Left ventricle myocardium inferior (tissue), 1 donor: ENCODE measurements at regions not wholly inside any gene's neighbourhood (a gene's known extent, or its start where the extent isn't known, plus 50 kb on each side); places are given as distances from the start of the nearest gene placed in this dataset.

ENCODE experiments used
- DNase-seq: peaks from one replicate; pipeline ENCODE4 v3.0.0-alpha.2; 2020
- H3K27ac ChIP-seq: fragments of 200-600 bp; replicated peaks from 2 replicates; pipeline ENCODE4 v1.8.0; 2021
- H3K27me3 ChIP-seq: fragments of 200-600 bp; 2 replicates; pipeline ENCODE4 v1.8.0; 2021; ENCODE audit warnings: low read depth
- H3K36me3 ChIP-seq: fragments of 200-600 bp; 2 replicates; pipeline ENCODE4 v1.8.0; 2021
- H3K4me1 ChIP-seq: fragments of 200-600 bp; 2 replicates; pipeline ENCODE4 v1.8.0; 2021
- H3K4me3 ChIP-seq: fragments of 200-600 bp; 2 replicates; pipeline ENCODE4 v1.8.0; 2021; ENCODE audit warnings: mild to moderate bottlenecking, moderate library complexity
- H3K9me3 ChIP-seq: fragments of 200-600 bp; replicated peaks from 2 replicates; pipeline ENCODE4 v1.8.0; 2021
- intact Hi-C: fragments of 100-400 bp; cut with micrococcal nuclease; formaldehyde crosslinking; loops from one replicate; pipeline ENCODE4 v1.11.0; 2022
- TF ChIP-seq, protein P1 (sequence below): fragments of 200-600 bp; IDR thresholded peaks from 2 replicates; pipeline ENCODE4 v1.8.0; 2021; ENCODE audit warnings: antibody characterized with exemption, mild to moderate bottlenecking, borderline replicate concordance
- donor health status: DM: no; HTN: yes; CAD: no; lungs with severe emphysema.

DNA sequence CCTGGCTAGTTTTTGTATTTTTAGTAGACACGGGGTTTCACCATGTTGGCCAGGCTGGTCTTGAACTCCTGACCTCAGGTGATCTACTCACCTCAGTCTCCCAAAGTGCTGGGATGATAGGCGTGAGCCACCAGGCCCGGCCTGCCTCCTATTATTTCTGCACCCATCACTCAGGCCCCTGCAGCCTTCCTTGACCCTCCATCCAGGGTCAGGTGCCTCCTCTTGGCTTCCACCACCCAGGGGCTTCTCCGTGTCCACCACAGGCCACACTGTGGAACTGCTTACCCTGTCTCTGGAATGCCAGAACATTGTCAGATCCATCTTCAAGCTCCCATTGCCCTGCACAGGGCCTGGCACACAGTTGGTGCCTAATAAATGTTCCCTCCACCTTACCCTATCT is 75.4 kb upstream of the RTL6 start:
- intact Hi-C loops: no loop called here

DNA sequence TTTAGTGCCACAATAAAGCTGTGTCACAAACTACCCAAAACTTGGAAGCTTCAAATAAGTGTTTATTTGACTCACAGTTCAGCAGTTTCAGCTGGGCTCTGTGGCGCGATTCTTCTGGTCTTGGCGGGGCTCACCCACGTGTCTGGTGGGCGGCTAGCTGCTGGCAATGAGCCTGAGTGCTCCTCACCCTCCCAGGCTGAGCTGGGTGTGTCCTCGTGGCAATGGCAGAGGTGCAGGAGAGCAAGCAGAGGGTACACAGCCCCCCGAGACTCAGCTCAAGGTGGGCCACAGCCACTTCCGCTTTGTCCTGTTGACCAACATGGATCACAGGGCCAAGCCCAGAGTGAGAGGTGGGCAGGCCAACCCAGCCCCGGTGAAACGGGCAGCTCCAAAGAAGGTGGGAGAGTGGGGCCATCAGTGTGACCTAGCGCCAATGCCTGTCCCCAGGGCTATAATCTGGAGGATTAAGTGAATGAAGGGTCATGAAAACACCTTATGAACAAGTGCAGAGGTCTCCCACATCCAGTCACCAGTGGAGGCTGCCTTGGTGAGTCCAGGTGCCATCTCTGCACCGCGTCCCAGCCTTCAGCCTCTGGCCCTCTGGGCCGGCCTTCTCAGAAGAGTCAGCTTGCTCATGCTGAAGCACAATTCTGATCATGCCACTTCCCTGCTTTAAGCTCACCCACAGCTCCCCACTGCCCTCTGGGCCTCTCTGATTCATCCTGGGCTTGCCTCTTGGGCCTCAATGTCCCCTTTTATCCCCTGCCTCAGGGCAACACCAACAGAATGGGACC is 74.6 kb upstream of the RTL6 start:
- DNase-seq: no peak
- Histone ChIP-seq H3K36me3 (no peaks in the 10 kb centered on the region), H3K9me3 (peaks cover 9% of the 10 kb centered on the region), H3K4me1 (peaks cover 25% of the 10 kb centered on the region), H3K27ac (no peak overlapping the region), H3K27me3 (peaks cover 24% of the 10 kb centered on the region), H3K4me3 (no peak overlapping the region)
- TF ChIP-seq, protein P1, sequence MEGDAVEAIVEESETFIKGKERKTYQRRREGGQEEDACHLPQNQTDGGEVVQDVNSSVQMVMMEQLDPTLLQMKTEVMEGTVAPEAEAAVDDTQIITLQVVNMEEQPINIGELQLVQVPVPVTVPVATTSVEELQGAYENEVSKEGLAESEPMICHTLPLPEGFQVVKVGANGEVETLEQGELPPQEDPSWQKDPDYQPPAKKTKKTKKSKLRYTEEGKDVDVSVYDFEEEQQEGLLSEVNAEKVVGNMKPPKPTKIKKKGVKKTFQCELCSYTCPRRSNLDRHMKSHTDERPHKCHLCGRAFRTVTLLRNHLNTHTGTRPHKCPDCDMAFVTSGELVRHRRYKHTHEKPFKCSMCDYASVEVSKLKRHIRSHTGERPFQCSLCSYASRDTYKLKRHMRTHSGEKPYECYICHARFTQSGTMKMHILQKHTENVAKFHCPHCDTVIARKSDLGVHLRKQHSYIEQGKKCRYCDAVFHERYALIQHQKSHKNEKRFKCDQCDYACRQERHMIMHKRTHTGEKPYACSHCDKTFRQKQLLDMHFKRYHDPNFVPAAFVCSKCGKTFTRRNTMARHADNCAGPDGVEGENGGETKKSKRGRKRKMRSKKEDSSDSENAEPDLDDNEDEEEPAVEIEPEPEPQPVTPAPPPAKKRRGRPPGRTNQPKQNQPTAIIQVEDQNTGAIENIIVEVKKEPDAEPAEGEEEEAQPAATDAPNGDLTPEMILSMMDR: no peak
- intact Hi-C loops: no loop called here

More for the DNA sequence above, 75.4 kb upstream of the RTL6 start:
- Histone ChIP-seq H3K4me3 (no peak overlapping the region), H3K27me3 (peaks cover 24% of the 10 kb centered on the region), H3K9me3 (peaks cover 9% of the 10 kb centered on the region), H3K36me3 (no peaks in the 10 kb centered on the region), H3K4me1 (peaks cover 25% of the 10 kb centered on the region), H3K27ac (no peak overlapping the region)
- no peak for DNase-seq
- TF ChIP-seq, protein P1: no peak

DNA sequence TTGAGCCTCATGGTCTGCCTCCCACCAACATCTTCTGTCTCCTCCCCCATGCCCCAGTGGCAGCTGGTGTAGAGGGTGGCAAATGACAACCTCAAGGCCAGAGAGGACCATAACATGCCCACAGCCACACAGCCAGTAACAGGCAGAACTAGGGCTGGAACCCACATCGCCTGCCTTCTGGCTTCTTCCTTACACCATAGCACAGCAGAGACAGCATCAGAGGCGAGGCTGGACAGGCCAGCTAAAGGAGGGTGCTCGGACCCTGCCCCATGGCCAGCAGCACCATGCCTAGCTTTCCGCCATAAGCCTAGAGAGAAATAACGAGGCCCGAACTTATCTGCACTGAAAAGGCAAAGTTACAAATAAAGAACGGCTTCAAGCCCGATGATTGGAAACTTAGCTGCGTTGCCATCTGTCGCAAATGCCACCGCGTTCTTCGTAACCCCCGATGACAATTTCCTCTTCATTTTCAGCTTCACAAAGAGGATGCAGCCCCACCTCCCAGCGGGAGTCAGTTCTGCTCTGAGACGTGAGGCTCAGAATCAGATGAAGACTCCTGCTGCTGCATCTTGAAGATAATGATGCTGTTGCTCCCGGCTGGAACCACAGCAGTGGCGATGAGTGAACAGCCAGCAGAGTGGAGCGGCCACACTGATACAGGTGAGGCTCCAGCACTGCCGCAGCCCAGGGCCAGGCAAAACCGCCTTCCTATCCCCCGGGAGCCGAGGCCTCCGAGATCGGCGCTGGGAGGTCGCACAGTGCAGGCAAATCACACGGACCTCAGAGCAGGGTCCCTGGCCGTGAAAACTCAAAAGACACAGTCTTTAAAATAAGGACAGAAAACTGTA is 73.8 kb upstream of the RTL6 start:
- peaks cover 22% of the 10 kb centered on the region for H3K27me3 ChIP-seq
- no peak overlapping the region for H3K27ac ChIP-seq
- peaks cover 9% of the 10 kb centered on the region for H3K9me3 ChIP-seq
- no peak for DNase-seq
- H3K4me3 ChIP-seq: no peak overlapping the region
- no peaks in the 10 kb centered on the region for H3K36me3 ChIP-seq
- intact Hi-C loops: no loop called here
- TF ChIP-seq, protein P1: no peak
- H3K4me1 ChIP-seq: peaks cover 25% of the 10 kb centered on the region

DNA sequence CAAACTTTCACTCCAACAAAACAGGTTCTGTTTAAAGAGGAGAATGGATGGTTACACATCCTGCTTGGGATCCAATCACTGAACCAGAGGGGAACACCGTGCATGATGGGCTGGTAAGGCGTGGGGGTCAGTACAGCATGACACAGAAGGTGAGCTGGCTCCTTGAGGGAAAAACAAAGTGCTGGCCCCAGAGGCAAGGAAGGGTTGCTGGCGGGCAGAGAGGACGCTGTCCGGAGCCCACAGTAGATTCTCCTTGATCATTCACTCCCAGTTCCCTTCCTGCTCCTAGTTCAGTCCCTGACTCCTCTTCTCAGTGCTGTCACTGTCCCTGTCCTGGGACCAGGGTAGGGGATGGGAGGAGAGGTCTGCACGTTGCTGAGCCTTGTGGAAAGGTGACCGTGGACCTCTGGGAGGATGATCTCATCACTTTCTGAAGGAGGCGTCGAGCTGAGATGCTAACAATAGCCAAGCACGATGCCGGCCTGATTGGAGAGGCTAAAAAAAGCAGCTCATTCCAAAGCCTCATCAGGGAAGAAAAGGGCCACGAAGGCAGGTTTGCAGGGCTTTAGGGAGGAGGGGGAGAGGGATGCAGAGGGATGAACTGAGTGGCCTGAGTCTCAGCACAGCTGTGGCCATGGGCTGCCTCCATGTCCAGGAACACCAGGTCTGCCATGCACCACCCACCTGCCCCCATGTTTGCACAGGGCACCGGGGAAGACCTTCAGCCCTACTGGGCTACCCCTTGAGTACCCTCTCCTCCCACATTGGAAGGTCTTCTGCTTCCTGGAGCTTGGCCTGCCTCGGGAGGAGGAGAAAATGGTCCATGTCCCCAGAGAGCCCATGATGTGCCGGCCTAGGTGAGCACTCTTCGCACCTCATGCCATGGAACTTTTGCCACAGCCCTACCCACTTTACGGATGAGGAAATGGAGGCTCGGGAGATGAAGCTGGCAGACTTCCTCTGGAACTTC is 72.7 kb upstream of the RTL6 start:
- no peak overlapping the region for H3K27ac ChIP-seq
- no peak for DNase-seq
- intact Hi-C loops: no loop called here

More for the DNA sequence above, 72.7 kb upstream of the RTL6 start:
- H3K4me1 ChIP-seq: peaks cover 25% of the 10 kb centered on the region
- peaks cover 13% of the 10 kb centered on the region for H3K27me3 ChIP-seq
- no peak overlapping the region for H3K4me3 ChIP-seq
- peaks cover 9% of the 10 kb centered on the region for H3K9me3 ChIP-seq
- TF ChIP-seq, protein P1: no peak
- no peaks in the 10 kb centered on the region for H3K36me3 ChIP-seq
